Endothelial cell of umbilical vein (primary cell): ENCODE measurements at regions not wholly inside any gene's neighbourhood (a gene's known extent, or its start where the extent isn't known, plus 50 kb on each side); places are given as distances from the start of the nearest gene placed in this dataset.

ENCODE experiments used
- BruUV-seq: library from RNA; stranded (reverse); fragments of 400-500 nt; replicated peaks from 2 replicates; lab custom pipeline; 2021; lab: Mats Ljungman, UMichigan
- CTCF ChIA-PET: fragments of 300-600, 350-600 bp; sonication (Branson Sonifier 250); formaldehyde crosslinking; loops from one replicate; lab custom pipeline; 2021; ENCODE audit warnings: antibody characterized with exemption, inconsistent platforms; lab: Charles Lee
- POLR2A ChIA-PET: fragments of 300-600, 350-600 bp; sonication (Branson Sonifier 250); formaldehyde crosslinking; loops from one replicate; lab custom pipeline; 2021; ENCODE audit warnings: antibody characterized with exemption, inconsistent platforms; lab: Charles Lee
- DNase-seq: peaks from one replicate; pipeline ENCODE4 v3.0.0-alpha.2; 2011; ENCODE audit warnings: low read depth, low spot score
- FAIRE-seq: peaks from 2 replicates; lab custom pipeline; 2011; peaks lifted over from hg19 to GRCh38; lab: Jason Lieb, UNC
- H2AFZ ChIP-seq: 2 replicates; pipeline ENCODE4 v1.6.0; 2012; ENCODE audit warnings: low read depth, low read length, control low read depth, inconsistent platforms
- H3K27ac ChIP-seq: 2 replicates; pipeline ENCODE4 v1.5.1; 2011; ENCODE audit warnings: low read depth, mild to moderate bottlenecking, control low read depth, low read length, moderate library complexity; ENCODE audit not compliant: insufficient read depth
- H3K27me3 ChIP-seq, 2 experiments: 2 replicates each; pipeline versions ENCODE4 v1.6.0 to v1.6.1; 2011; ENCODE audit warnings: low read length in 2 of 2, mixed read lengths in 1 of 2; ENCODE audit not compliant: control insufficient read depth in 2 of 2, insufficient read depth in 2 of 2
- H3K36me3 ChIP-seq, 2 experiments: 2 replicates in 1 of 2; 3 replicates in 1 of 2; pipeline ENCODE4 v1.5.1; 2011; ENCODE audit warnings: low read length in 2 of 2, mild to moderate bottlenecking in 1 of 2, moderate library complexity in 1 of 2; ENCODE audit not compliant: control insufficient read depth in 2 of 2, insufficient read depth in 2 of 2; ENCODE audit errors: extremely low read depth in 1 of 2
- H3K4me1 ChIP-seq: 3 replicates; pipeline ENCODE4 v1.5.1; 2011; ENCODE audit warnings: mild to moderate bottlenecking, low read length; ENCODE audit not compliant: control insufficient read depth, insufficient read depth; ENCODE audit errors: extremely low read depth
- H3K4me2 ChIP-seq: 2 replicates; pipeline ENCODE4 v1.6.1; 2011; ENCODE audit warnings: low read length, control low read depth, mixed read lengths; ENCODE audit not compliant: insufficient read depth
- H3K4me3 ChIP-seq, 3 experiments: fragments of 200-600 bp in 1 of 3; sonication (generic), shearing (Covaris generic) in 1 of 3; replicated peaks in 1 of 3; 2 replicates each; pipeline ENCODE4 v1.5.1; 2011 to 2016; ENCODE audit warnings: control low read depth in 3 of 3, low read length in 3 of 3, mild to moderate bottlenecking in 2 of 3, inconsistent platforms in 1 of 3, low read depth in 1 of 3, moderate library complexity in 1 of 3; ENCODE audit not compliant: insufficient read depth in 1 of 3
- H3K79me2 ChIP-seq: 2 replicates; pipeline ENCODE4 v1.6.0; 2012; ENCODE audit warnings: low read length, inconsistent platforms; ENCODE audit not compliant: control insufficient read depth, insufficient read depth
- H3K9ac ChIP-seq: replicated peaks from 2 replicates; pipeline ENCODE3; 2011; ENCODE audit warnings: low read length, control low read depth; ENCODE audit not compliant: insufficient read depth; ENCODE audit errors: extremely low read depth
- H3K9me1 ChIP-seq: replicated peaks from 3 replicates; pipeline ENCODE4 v1.6.0; 2011; ENCODE audit warnings: mild to moderate bottlenecking, low read length; ENCODE audit not compliant: control insufficient read depth, insufficient read depth; ENCODE audit errors: extremely low read depth
- H3K9me3 ChIP-seq: replicated peaks from 2 replicates; pipeline ENCODE4 v1.5.1; 2012; ENCODE audit warnings: low read length, inconsistent platforms; ENCODE audit not compliant: control insufficient read depth, insufficient read depth
- H4K20me1 ChIP-seq: replicated peaks from 2 replicates; pipeline ENCODE3; 2011; ENCODE audit warnings: mild to moderate bottlenecking, low read length; ENCODE audit not compliant: control insufficient read depth, insufficient read depth; ENCODE audit errors: extremely low read depth
- CTCF ChIP-seq, 2 donors: IDR thresholded peaks; 1 replicate in 1 of 2; 2 replicates in 1 of 2; pipeline ENCODE4 v1.5.1; 2011; ENCODE audit warnings: low read length in 2 of 2, mild to moderate bottlenecking in 2 of 2, moderate library complexity in 2 of 2, control low read depth in 1 of 2, inconsistent platforms in 1 of 2, low read depth in 1 of 2; ENCODE audit not compliant: insufficient read depth in 1 of 2; ENCODE audit errors: extremely low read depth in 1 of 2
- EZH2 ChIP-seq: IDR thresholded peaks from 2 replicates; pipeline ENCODE4 v1.6.1; 2012; ENCODE audit warnings: borderline replicate concordance, low read depth, mild to moderate bottlenecking, moderate library complexity, low read length, inconsistent platforms; ENCODE audit not compliant: severe bottlenecking
- FOS ChIP-seq: IDR thresholded peaks from 2 replicates; pipeline ENCODE4 v1.6.1; 2011; ENCODE audit warnings: mild to moderate bottlenecking, low read length, moderate library complexity, borderline replicate concordance; ENCODE audit not compliant: insufficient read depth
- GATA2 ChIP-seq: IDR thresholded peaks from 2 replicates; pipeline ENCODE4 v1.7.0; 2011; ENCODE audit warnings: low read depth, mild to moderate bottlenecking, moderate library complexity, mixed read lengths, low read length; ENCODE audit not compliant: insufficient read length, insufficient read depth
- JUN ChIP-seq: IDR thresholded peaks from 2 replicates; pipeline ENCODE4 v1.6.1; 2011; ENCODE audit warnings: borderline replicate concordance, low read depth; ENCODE audit not compliant: insufficient read length, insufficient read depth
- MYC ChIP-seq: IDR thresholded peaks from one replicate; pipeline ENCODE4 v1.6.1; 2011; ENCODE audit warnings: mild to moderate bottlenecking, low read depth, low read length
- POLR2A ChIP-seq: IDR thresholded peaks from 2 replicates; pipeline ENCODE4 v1.6.1; 2012; ENCODE audit warnings: low read depth, mild to moderate bottlenecking, control low read depth, low read length
- POLR2AphosphoS5 ChIP-seq: IDR thresholded peaks from 2 replicates; pipeline ENCODE4 v1.6.1; 2012; ENCODE audit warnings: low read depth, mild to moderate bottlenecking, control low read depth, low read length, moderate library complexity; ENCODE audit not compliant: insufficient read depth
- dilution Hi-C: fragments of 300-500 bp; cut with MboI; formaldehyde crosslinking; loops from one replicate; pipeline ENCODE4 v1.15.0; 2019; ENCODE audit warnings: low sequenced_read_pairs; ENCODE audit not compliant: extremely low pct_ligation_motif_present
- intact Hi-C: fragments of 100-400 bp; cut with micrococcal nuclease; formaldehyde crosslinking; loops from one replicate; pipeline ENCODE4 v1.10.0; 2022
- TF ChIP-seq, protein P1 (sequence below): IDR thresholded peaks from 2 replicates; pipeline ENCODE4 v1.6.1; 2011; ENCODE audit not compliant: insufficient read depth, insufficient read length

DNA sequence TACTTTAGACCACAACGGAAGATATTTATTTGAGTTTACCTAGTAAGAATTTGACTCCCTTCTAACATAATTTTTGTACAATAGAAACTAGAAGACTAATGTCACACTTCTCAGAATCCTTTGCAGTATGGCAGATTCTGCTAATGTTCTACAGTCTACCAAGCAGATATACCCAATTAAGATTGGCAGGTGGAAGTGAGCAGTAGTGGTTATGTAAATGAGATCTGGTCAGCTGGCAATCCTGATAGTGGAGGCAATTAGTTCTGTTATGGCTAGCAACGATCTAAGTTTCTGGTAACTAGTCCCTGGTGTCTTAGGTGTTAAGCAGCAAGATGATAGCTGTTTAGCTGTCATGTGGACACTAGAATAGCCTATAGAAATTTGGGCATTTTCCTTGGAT lies 101.0 kb downstream of the CENPW start:
- ChIA-PET CTCF (no interaction called here), POLR2A (no interaction called here)
- Histone ChIP-seq H3K36me3 (no peaks in the 10 kb centered on the region), H4K20me1 (no peaks in the 10 kb centered on the region), H3K4me3 (no peak overlapping the region), H3K79me2 (no peaks in the 10 kb centered on the region), H3K9me3 (no peaks in the 10 kb centered on the region), H3K4me1 (no peaks in the 10 kb centered on the region), H3K4me2 (no peak overlapping the region), H2AFZ (no peak overlapping the region), H3K9me1 (no peaks in the 10 kb centered on the region), H3K27ac (no peak overlapping the region), H3K27me3 (no peaks in the 10 kb centered on the region), H3K9ac (no peak overlapping the region)
- FAIRE-seq (no peak), DNase-seq (no peak)
- dilution Hi-C loops: no loop called here
- BruUV-seq: no TSS peak
- intact Hi-C loops: no loop called here
- TF ChIP-seq GATA2: no peak
- TF ChIP-seq, protein P1, sequence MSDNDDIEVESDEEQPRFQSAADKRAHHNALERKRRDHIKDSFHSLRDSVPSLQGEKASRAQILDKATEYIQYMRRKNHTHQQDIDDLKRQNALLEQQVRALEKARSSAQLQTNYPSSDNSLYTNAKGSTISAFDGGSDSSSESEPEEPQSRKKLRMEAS: no peak
- TF ChIP-seq EZH2: no peak
- no peak for TF ChIP-seq POLR2AphosphoS5
- no peak for TF ChIP-seq FOS
- TF ChIP-seq CTCF (IDR thresholded peaks at IDR 0.05; ENCODE audit: extremely low read depth in 1 of 2, insufficient read depth in 1 of 2, low read depth in 1 of 2, low read length in 2 of 2): no peak
- no peak for TF ChIP-seq MYC
- no peak for TF ChIP-seq JUN
- no peak for TF ChIP-seq POLR2A
